ENCODE measurements at regions not wholly inside any gene's neighbourhood (a gene's known extent, or its start where the extent isn't known, plus 50 kb on each side); places are given as distances from the start of the nearest gene placed in this dataset.
A peak's percentile ranks its signal among the peaks of the same experiment; 100 is the strongest.

DNA sequence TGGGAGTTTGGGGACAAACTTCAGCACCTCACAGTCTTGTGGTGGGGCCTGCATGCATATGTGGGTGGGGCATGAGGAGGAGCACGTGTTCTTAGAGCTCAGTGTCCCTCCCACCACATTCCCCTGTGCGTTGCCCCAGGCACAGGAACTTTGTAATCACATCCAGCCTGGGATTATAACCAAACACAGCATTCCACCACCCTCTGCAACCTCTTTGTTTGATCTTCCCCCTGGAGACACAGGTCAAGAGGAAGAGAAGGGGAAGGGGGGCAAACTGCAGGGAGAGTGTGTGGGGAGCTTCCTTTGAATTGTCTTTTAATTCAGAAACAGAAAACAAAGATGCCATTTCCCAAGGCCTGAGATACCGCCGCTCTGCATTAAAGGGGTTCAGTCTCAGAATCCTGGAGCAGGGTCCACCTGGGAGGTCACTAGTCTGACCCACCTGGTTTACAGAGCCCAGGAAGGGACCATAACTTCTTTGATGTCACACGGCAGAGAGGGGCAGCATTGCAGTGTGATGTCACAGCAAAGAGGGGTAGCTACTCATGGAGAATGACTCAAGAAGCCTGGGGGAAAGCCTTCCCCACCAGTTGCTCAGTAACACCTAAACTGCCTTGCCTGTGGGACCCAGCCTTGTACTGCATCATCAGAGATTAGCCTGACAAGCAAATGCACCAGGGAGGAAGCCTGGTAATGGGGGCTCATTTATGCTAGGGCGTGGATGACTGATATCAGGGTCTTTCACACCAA lies 106.3 kb upstream of the RNU6-1 start (continued):
- TF ChIP-seq, protein P1, sequence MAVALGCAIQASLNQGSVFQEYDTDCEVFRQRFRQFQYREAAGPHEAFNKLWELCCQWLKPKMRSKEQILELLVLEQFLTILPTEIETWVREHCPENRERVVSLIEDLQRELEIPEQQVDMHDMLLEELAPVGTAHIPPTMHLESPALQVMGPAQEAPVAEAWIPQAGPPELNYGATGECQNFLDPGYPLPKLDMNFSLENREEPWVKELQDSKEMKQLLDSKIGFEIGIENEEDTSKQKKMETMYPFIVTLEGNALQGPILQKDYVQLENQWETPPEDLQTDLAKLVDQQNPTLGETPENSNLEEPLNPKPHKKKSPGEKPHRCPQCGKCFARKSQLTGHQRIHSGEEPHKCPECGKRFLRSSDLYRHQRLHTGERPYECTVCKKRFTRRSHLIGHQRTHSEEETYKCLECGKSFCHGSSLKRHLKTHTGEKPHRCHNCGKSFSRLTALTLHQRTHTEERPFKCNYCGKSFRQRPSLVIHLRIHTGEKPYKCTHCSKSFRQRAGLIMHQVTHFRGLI (tag by site-specific recombination; IDR thresholded peaks at IDR 0.05), result no peak
- TF ChIP-seq TCF7L2 (IDR thresholded peaks at IDR 0.05; ENCODE audit: borderline replicate concordance, low read depth, low read length), result peak; percentile 53; the same call in 1 of the 2 replicates
- TF ChIP-seq ZFP69B (tag by site-specific recombination; IDR thresholded peaks at IDR 0.05), result peak; percentile 94
- TF ChIP-seq ZNF112 (tag by site-specific recombination; IDR thresholded peaks at IDR 0.05), result no peak
- TF ChIP-seq ZNF223 (tag by site-specific recombination; IDR thresholded peaks at IDR 0.05), result no peak
- TF ChIP-seq ZNF629 (tag by site-specific recombination; IDR thresholded peaks at IDR 0.05), result peak; percentile 80
- TF ChIP-seq ZFHX2 (tag by site-specific recombination; conservative IDR thresholded peaks at IDR 0.05), result peak; percentile 95
- TF ChIP-seq, protein P2, sequence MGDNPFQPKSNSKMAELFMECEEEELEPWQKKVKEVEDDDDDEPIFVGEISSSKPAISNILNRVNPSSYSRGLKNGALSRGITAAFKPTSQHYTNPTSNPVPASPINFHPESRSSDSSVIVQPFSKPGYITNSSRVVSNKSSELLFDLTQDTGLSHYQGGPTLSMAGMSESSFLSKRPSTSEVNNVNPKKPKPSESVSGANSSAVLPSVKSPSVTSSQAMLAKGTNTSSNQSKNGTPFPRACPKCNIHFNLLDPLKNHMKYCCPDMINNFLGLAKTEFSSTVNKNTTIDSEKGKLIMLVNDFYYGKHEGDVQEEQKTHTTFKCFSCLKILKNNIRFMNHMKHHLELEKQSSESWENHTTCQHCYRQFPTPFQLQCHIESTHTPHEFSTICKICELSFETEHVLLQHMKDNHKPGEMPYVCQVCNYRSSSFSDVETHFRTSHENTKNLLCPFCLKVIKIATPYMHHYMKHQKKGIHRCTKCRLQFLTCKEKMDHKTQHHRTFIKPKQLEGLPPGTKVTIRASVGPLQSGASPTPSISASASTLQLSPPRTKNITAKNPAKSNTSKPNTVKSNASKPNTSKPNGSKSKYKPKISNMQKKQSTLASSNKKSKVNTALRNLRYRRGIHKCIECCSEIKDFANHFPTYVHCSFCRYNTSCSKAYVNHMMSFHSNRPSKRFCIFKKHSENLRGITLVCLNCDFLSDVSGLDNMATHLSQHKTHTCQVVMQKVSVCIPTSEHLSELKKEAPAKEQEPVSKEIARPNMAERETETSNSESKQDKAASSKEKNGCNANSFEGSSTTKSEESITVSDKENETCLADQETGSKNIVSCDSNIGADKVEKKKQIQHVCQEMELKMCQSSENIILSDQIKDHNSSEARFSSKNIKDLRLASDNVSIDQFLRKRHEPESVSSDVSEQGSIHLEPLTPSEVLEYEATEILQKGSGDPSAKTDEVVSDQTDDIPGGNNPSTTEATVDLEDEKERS (tag by site-specific recombination; IDR thresholded peaks at IDR 0.05), result no peak
- no peak for TF ChIP-seq ZBTB48 (tag by site-specific recombination; IDR thresholded peaks at IDR 0.05)
- no peak for TF ChIP-seq ZNF274 (IDR thresholded peaks at IDR 0.05; ENCODE audit: low read length)
- no peak for TF ChIP-seq ZNF274 (tag by site-specific recombination; IDR thresholded peaks at IDR 0.05; ENCODE audit: borderline replicate concordance)
- no peak for TF ChIP-seq ZIC2 (tag by site-specific recombination; IDR thresholded peaks at IDR 0.05)
- TF ChIP-seq ZNF521 (tag by site-specific recombination; IDR thresholded peaks at IDR 0.05), result no peak
- TF ChIP-seq, protein P3, sequence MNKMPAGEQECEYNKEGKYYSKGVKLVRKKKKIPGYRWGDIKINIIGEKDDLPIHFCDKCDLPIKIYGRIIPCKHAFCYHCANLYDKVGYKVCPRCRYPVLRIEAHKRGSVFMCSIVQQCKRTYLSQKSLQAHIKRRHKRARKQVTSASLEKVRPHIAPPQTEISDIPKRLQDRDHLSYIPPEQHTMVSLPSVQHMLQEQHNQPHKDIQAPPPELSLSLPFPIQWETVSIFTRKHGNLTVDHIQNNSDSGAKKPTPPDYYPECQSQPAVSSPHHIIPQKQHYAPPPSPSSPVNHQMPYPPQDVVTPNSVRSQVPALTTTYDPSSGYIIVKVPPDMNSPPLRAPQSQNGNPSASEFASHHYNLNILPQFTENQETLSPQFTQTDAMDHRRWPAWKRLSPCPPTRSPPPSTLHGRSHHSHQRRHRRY (tag by site-specific recombination; IDR thresholded peaks at IDR 0.05), result no peak
- no peak for TF ChIP-seq ZNF585B (tag by site-specific recombination; IDR thresholded peaks at IDR 0.05)
- TF ChIP-seq ZBTB21 (tag by site-specific recombination; IDR thresholded peaks at IDR 0.05), result peak; percentile 82
- no peak for TF ChIP-seq ZNF701 (tag by site-specific recombination; IDR thresholded peaks at IDR 0.05)
- TF ChIP-seq, protein P4, sequence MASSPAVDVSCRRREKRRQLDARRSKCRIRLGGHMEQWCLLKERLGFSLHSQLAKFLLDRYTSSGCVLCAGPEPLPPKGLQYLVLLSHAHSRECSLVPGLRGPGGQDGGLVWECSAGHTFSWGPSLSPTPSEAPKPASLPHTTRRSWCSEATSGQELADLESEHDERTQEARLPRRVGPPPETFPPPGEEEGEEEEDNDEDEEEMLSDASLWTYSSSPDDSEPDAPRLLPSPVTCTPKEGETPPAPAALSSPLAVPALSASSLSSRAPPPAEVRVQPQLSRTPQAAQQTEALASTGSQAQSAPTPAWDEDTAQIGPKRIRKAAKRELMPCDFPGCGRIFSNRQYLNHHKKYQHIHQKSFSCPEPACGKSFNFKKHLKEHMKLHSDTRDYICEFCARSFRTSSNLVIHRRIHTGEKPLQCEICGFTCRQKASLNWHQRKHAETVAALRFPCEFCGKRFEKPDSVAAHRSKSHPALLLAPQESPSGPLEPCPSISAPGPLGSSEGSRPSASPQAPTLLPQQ (tag by site-specific recombination; IDR thresholded peaks at IDR 0.05), result peak; percentile 95
- 0 out of 2 replicates have a peak, but pooled peaks have one; percentile 22 for TF ChIP-seq MZF1 (tag by site-specific recombination; IDR thresholded peaks at IDR 0.05; ENCODE audit: borderline replicate concordance)
- TF ChIP-seq GLIS1 (tag by site-specific recombination; IDR thresholded peaks at IDR 0.05), result peak; percentile 23
- TF ChIP-seq KLF16 (tag by site-specific recombination; IDR thresholded peaks at IDR 0.05), result no peak
- TF ChIP-seq EGR2 (tag by site-specific recombination; IDR thresholded peaks at IDR 0.05; ENCODE audit: low read depth), result peak; percentile 92
- no peak for TF ChIP-seq ZNF571 (tag by site-specific recombination; IDR thresholded peaks at IDR 0.05)

Measured in HEK293 (cell line).